Sigmoid colon (tissue), 4 donors: ENCODE measurements at regions not wholly inside any gene's neighbourhood (a gene's known extent, or its start where the extent isn't known, plus 50 kb on each side); places are given as distances from the start of the nearest gene placed in this dataset.
"Not testable (repeated sequence)": the region's sequence is repeated elsewhere in the genome, so short reads cannot be mapped to it uniquely, and the experiment has no call there.

Source experiments
- CTCF ChIP-seq, 4 experiments: fragments of 450-650 bp in 3 of 4; fragments of 200-600 bp in 1 of 4; IDR thresholded peaks; one replicate each; pipeline ENCODE4 v1.5.1; 2016 to 2019; ENCODE audit warnings: antibody characterized with exemption in 4 of 4, mild to moderate bottlenecking in 3 of 4, moderate library complexity in 2 of 4
- EP300 ChIP-seq, 4 donors: sonication (generic); formaldehyde crosslinking; IDR thresholded peaks; one replicate each; pipeline ENCODE4 v1.6.1; 2017; ENCODE audit warnings: antibody characterized with exemption in 4 of 4
- POLR2A ChIP-seq, 2 donors: fragments of 450-650 bp; IDR thresholded peaks; one replicate each; pipeline ENCODE4 v1.6.1; 2016; ENCODE audit warnings: antibody characterized with exemption in 2 of 2, mild to moderate bottlenecking in 2 of 2, moderate library complexity in 2 of 2
- POLR2AphosphoS5 ChIP-seq, 4 donors: sonication (generic); formaldehyde crosslinking; IDR thresholded peaks; one replicate each; pipeline ENCODE4 v1.6.1; 2017; ENCODE audit warnings: antibody characterized with exemption in 4 of 4

DNA sequence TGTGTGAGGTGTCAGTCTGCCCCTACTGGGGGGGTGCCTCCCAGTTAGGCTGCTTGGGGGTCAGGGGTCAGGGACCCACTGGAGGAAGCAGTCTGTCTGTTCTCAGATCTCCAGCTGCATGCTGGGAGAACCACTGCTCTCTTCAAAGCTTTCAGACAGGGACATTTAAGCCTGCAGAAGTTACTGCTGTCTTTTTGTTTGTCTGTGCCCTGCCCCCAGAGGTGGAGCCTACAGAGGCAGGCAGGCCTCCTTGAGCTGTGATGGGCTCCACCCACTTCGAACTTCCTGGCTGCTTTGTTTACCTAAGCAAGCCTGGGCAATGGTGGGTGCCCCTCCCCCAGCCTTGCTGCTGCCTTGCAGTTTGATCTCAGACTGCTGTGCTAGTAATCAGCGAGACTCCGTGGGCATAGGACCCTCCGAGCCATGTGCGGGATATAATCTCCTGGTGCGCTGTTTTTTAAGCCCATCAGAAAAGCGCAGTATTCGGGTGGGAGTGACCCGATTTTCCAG is 153.7 kb upstream of the RXFP1 start:
- TF ChIP-seq POLR2A, CTCF, POLR2AphosphoS5, EP300 (IDR thresholded peaks at IDR 0.05): not testable (repeated sequence)
